Esophagus muscularis mucosa (tissue), 3 donors: ENCODE measurements at regions not wholly inside any gene's neighbourhood (a gene's known extent, or its start where the extent isn't known, plus 50 kb on each side); places are given as distances from the start of the nearest gene placed in this dataset.
"Not testable (repeated sequence)": the region's sequence is repeated elsewhere in the genome, so short reads cannot be mapped to it uniquely, and the experiment has no call there.

Source experiments
- CTCF ChIP-seq, 3 experiments: fragments of 200-600 bp in 2 of 3; fragments of 450-650 bp in 1 of 3; sonication (generic) in 2 of 3; IDR thresholded peaks; one replicate each; pipeline ENCODE4 v1.5.1; 2017 to 2019; ENCODE audit warnings: antibody characterized with exemption in 3 of 3, mild to moderate bottlenecking in 2 of 3, moderate library complexity in 1 of 3
- POLR2A ChIP-seq: fragments of 450-650 bp; IDR thresholded peaks from one replicate; pipeline ENCODE4 v1.6.1; 2017; ENCODE audit warnings: antibody characterized with exemption, moderate library complexity, mild to moderate bottlenecking, low read depth
- POLR2AphosphoS5 ChIP-seq, 2 donors: sonication (generic); formaldehyde crosslinking; IDR thresholded peaks; one replicate each; pipeline ENCODE4 v1.6.1; 2017; ENCODE audit warnings: antibody characterized with exemption in 2 of 2

- not testable (repeated sequence) for TF ChIP-seq POLR2A; POLR2AphosphoS5 (IDR thresholded peaks at IDR 0.05); CTCF (IDR thresholded peaks at IDR 0.05)
Measured at GRCh38 chr1:206262424-206262823, 59.1 kb downstream of the SRGAP2 start.
